Glutamatergic neuron (in vitro differentiated cells): ENCODE measurements at regions not wholly inside any gene's neighbourhood (a gene's known extent, or its start where the extent isn't known, plus 50 kb on each side); places are given as distances from the start of the nearest gene placed in this dataset.
"Not testable (repeated sequence)": the region's sequence is repeated elsewhere in the genome, so short reads cannot be mapped to it uniquely, and the experiment has no call there.

Experiments used
- DNase-seq: peaks from one replicate; pipeline ENCODE4 v3.0.0; 2022
- H3K27ac Mint-ChIP-seq: one replicate; pipeline ENCODE4 v1.8.0; 2020; ENCODE audit warnings: mild to moderate bottlenecking, mixed read lengths, inconsistent platforms; ENCODE audit not compliant: unreplicated experiment
- H3K27me3 Mint-ChIP-seq: one replicate; pipeline ENCODE4 v1.8.0; 2020; ENCODE audit warnings: mild to moderate bottlenecking, moderate library complexity, mixed read lengths, inconsistent platforms; ENCODE audit not compliant: unreplicated experiment
- H3K36me3 Mint-ChIP-seq: one replicate; pipeline ENCODE4 v1.8.0; 2020; ENCODE audit warnings: mild to moderate bottlenecking, mixed read lengths, inconsistent platforms; ENCODE audit not compliant: unreplicated experiment
- H3K4me1 Mint-ChIP-seq: one replicate; pipeline ENCODE4 v1.8.0; 2020; ENCODE audit warnings: mild to moderate bottlenecking, low read depth, mixed read lengths, inconsistent platforms; ENCODE audit not compliant: unreplicated experiment
- H3K4me3 Mint-ChIP-seq: one replicate; pipeline ENCODE4 v1.8.0; 2020; ENCODE audit warnings: mild to moderate bottlenecking, mixed read lengths, inconsistent platforms; ENCODE audit not compliant: unreplicated experiment
- H3K9me3 Mint-ChIP-seq: one replicate; pipeline ENCODE4 v1.8.0; 2020; ENCODE audit warnings: mild to moderate bottlenecking, moderate library complexity, mixed read lengths, inconsistent platforms; ENCODE audit not compliant: unreplicated experiment
- CTCF ChIP-seq: fragments of 200-600 bp; sonication (generic); IDR thresholded peaks from one replicate; pipeline ENCODE4 v1.5.0; 2021; ENCODE audit not compliant: partially characterized antibody, unreplicated experiment

GRCh38 chr14:21820631-21821030 lies 147.0 kb upstream of the OR4E1 start:
- Mint-ChIP-seq H3K9me3 (no peaks in the 10 kb centered on the region), H3K36me3 (no peaks in the 10 kb centered on the region), H3K4me3 (no peak overlapping the region), H3K27me3 (no peaks in the 10 kb centered on the region), H3K4me1 (no peaks in the 10 kb centered on the region), H3K27ac (no peak overlapping the region)
- DNase-seq: no peak
- TF ChIP-seq CTCF: no peak

GRCh38 chr14:21819891-21820290 lies 146.3 kb upstream of the OR4E1 start:
- H3K9me3 Mint-ChIP-seq, H3K27ac Mint-ChIP-seq, H3K4me1 Mint-ChIP-seq, H3K36me3 Mint-ChIP-seq, H3K4me3 Mint-ChIP-seq, H3K27me3 Mint-ChIP-seq, DNase-seq: not testable (repeated sequence)

DNA sequence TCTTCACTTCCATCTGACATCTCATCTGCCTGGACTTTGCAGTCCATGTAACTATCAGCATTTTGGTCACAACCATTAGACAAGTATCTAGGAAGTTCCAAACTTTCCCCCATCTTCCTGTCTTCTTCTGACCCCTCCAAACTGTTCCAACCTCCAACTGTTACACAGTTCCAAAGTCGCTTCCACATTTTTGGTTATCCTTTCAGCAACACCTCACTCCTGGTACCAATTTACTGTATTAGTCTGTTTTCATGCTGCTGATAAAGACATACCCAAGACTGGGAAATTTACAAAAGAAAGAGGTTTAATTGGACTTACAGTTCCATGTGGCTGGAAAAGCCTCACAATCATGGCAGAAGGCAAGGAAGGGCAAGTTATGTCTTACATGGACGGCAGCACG lies 143.4 kb upstream of the OR4E1 start:
- not testable (repeated sequence) for H3K9me3 Mint-ChIP-seq, H3K36me3 Mint-ChIP-seq

GRCh38 chr14:21807975-21808374 lies 134.4 kb upstream of the OR4E1 start:
- peaks cover 2% of the 10 kb centered on the region for H3K9me3 Mint-ChIP-seq
- no peak for DNase-seq
- H3K4me3 Mint-ChIP-seq: no peak overlapping the region
- H3K4me1 Mint-ChIP-seq: no peaks in the 10 kb centered on the region
- H3K27me3 Mint-ChIP-seq: peaks cover 2% of the 10 kb centered on the region
- TF ChIP-seq CTCF: no peak
- no peaks in the 10 kb centered on the region for H3K36me3 Mint-ChIP-seq
- H3K27ac Mint-ChIP-seq: no peak overlapping the region

More for the DNA sequence above, 143.4 kb upstream of the OR4E1 start:
- not testable (repeated sequence) for H3K4me3 Mint-ChIP-seq, H3K27me3 Mint-ChIP-seq, H3K4me1 Mint-ChIP-seq, H3K27ac Mint-ChIP-seq, DNase-seq

DNA sequence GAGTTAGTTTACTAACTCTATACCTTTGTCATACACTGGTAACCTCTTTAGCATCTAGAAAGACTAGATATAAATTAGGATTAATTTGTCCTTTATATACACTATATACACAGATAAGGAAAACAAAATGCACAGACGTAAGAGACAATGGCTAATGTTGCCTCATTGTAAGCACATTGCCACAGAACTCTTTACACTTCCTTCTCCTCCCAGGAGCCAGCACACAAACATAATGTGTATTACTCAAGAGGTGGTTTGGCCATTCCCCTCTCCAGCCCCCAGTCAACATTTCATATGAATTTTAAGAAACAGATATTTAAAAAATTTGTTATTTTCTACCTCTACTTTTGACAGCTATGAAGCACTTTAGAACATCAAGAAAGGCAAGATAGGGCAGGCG lies 131.4 kb upstream of the OR4E1 start:
- Mint-ChIP-seq H3K27ac (no peak overlapping the region), H3K4me1 (no peaks in the 10 kb centered on the region), H3K27me3 (peaks cover 2% of the 10 kb centered on the region), H3K4me3 (no peak overlapping the region), H3K36me3 (no peaks in the 10 kb centered on the region), H3K9me3 (peaks cover 2% of the 10 kb centered on the region)
- no peak for DNase-seq
- TF ChIP-seq CTCF: no peak

DNA sequence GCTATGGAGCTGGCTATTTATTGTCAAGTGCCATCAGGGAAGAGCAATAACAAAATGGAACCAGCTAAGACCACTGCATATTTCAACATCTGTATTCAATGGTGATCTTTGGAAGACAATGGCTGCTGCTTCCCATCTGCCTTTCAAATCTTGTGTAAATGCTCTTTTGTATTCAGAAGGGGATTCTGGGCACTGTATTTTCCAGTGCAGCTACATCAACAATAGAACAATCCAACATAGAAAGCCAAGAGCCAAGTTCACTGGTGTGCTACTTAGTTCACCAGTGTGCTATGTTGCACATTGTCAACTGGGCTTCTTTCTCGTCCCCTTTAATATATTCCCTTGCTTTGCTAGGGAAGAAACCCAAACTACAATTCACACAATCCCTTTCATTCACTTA lies 128.8 kb upstream of the OR4E1 start:
- Mint-ChIP-seq H3K4me3 (no peak overlapping the region), H3K27me3 (peaks cover 2% of the 10 kb centered on the region), H3K27ac (no peak overlapping the region), H3K36me3 (no peaks in the 10 kb centered on the region), H3K4me1 (no peaks in the 10 kb centered on the region), H3K9me3 (peaks cover 2% of the 10 kb centered on the region)
- TF ChIP-seq CTCF: no peak
- DNase-seq: no peak
